ENCODE measurements at regions not wholly inside any gene's neighbourhood (a gene's known extent, or its start where the extent isn't known, plus 50 kb on each side); places are given as distances from the start of the nearest gene placed in this dataset.
A peak's percentile ranks its signal among the peaks of the same experiment; 100 is the strongest.

GRCh38 chr6:150651808-150652470, 52.3 kb downstream of the PLEKHG1 start:
- no peak for DNase-seq

DNA sequence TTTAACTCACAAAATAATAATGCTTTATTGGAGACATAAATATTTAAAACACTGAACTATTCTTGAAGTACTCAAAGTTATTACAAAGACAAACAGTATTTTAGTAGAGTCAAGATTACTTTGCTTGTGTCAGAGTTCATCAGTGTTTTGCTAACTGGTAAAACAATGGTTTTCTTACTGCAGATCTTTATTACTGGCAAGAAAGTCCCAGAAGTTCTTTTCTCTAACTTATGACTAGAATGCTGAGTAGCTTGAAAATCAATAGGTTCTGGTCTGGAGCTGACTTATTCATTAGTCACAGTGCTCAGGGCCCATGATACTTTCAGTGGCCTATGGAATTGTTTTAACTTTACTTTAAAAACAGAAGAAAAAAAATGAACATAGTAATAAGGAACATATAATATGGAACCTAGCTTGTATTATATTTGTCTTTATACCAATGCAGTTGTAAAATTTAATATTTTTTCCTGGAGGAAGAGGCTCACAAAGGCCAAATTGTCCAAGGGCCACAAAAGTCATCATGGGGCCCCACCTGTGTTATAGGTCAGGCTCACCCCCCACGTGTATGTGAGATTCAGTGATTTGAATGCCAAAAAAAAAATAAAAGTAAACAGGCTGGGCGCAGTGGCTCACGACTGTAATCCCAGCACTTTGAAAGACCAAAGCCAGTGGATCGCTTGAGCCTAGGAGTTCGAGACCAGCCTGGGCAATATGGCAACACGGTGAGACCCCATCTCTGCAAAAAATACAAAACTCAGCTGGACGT, 53.3 kb downstream of the PLEKHG1 start:
- DNase-seq = no peak

GRCh38 chr6:150654608-150655007, 54.9 kb downstream of the PLEKHG1 start:
- DNase-seq = no peak

DNA sequence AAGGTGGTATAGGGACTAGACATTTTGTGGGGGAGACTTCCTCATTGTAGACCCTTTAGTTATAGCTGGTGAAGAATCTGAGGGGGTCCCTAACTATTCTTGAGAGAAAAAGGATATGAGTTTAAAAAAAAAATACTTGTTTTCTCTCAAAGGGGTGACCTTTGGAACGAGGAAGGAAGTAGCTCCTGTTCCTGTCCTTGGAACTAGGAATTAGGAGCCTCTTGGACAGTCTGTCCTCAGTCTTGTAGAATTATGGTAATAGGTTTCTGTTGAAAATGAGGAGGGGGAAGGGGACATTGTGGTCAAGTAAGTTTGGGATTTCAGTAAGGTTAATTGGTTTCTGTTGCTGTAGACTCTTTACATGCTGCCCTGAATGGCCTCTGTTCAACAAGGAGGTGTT, 56.5 kb downstream of the PLEKHG1 start:
- DNase-seq = no peak

- no peak for DNase-seq
These were observed 58.7 kb downstream of the PLEKHG1 start for GRCh38 chr6:150658421-150658820.

DNA sequence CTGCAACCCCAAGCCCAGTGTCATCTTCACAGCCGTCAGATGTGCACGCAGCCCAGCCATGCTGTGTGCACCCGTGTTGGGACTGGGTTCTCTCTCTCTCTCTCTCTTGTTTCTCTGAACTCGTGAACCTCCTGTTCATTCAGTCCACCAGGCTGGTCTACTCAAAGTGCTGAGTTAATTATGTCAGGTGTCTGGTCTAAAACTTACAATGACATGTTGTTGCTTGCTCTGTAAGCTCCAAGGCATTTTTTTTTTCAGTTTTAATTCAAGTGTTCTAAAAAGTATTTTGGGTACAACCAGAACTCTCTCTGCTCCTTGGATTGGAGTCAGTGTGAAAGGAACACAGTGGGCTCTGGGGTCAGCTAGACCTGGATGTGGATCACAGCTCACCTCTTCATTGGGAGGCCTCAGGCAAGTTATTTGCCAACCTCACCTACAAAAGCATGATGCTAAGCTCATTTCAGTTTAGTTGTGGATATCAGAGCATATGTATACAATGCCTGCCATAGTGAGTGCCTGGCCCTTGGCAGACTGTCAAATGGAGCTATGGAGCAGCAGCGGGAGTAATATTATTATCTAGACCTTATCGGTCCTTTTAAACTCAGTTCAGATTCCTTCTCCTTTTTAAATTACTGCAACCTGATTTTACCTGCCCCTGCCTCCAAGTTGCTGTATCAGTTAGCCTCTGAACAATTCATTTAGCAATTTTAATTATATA, 59.5 kb downstream of the PLEKHG1 start:
- no peak for DNase-seq

DNA sequence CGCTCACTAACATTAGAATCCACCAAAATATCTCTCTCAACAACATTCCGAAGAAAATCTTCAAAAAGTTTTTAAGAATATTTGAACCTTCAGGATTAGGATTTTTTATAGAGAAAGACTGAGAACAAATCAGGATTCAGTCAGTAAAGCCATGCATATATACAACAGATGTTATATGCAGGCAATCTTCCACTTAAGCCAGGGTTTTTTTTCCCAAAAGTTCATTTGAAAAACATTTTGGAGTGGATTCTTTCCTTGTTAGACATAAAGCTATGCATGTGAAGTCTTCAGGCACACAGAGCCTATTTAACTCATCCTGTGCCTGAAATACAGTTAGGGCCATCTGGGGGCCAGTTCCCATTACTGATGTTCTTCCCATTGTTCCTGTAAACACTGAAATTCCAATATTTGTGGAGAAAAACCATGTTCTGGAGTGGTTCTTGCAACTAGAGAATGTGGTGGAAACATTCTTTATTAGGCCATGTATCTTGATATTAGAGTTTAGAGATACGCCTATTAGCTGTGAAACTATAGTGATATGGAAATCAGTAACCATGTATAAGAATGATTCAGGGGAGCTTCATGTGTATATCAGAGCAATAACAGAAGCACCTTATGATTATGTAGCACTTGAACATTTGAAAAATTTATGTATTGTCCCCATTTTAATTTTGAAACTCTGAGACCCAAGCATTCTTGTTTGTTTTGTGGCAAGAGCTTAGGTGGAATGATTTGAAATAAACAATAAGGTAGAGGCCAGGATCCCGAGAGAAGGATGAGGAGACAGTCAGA, 61.7 kb downstream of the PLEKHG1 start:
- no peak for DNase-seq

DNA sequence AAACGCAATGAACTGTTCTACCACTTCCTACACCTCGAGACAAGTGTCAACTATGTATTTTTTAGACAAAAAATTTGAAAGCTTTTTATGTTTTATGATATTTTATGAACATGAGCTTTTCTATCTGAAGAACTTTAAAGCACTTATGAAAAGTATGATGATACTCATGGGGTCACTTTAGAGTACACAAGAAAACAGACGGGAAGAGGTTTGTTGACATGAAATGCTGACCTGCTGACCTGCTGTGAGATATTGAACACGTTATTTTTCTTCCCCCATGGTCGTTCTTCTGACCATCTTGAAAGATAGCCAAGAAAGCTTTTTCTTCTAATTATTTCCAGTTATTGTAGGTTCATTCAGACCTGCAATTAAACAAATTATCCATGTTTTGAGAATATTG, 63.1 kb downstream of the PLEKHG1 start:
- DNase-seq = no peak

DNA sequence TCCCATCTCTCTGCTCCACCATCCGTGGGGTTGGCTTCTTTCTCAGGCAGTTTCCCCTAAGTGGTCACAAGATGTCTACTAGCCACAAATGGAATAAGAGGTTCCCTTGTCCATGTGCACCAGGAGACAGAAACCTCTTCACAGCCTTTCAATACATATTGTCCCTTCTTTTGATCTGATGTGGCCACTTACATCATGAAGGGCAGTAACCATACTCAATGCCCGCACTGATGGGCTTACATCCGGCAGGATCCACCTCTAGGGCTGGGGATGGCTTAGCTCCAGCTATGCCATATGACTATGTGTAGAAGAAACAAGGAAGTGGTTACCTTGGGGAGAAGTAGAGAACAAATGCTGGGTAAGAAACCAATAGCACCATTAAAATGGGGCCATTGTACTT, 64.4 kb downstream of the PLEKHG1 start:
- no peak for DNase-seq

- DNase-seq = no peak
These were observed 66.4 kb downstream of the PLEKHG1 start for GRCh38 chr6:150666071-150666470.

GRCh38 chr6:150667359-150667758, 67.7 kb downstream of the PLEKHG1 start:
- no peak for DNase-seq

DNA sequence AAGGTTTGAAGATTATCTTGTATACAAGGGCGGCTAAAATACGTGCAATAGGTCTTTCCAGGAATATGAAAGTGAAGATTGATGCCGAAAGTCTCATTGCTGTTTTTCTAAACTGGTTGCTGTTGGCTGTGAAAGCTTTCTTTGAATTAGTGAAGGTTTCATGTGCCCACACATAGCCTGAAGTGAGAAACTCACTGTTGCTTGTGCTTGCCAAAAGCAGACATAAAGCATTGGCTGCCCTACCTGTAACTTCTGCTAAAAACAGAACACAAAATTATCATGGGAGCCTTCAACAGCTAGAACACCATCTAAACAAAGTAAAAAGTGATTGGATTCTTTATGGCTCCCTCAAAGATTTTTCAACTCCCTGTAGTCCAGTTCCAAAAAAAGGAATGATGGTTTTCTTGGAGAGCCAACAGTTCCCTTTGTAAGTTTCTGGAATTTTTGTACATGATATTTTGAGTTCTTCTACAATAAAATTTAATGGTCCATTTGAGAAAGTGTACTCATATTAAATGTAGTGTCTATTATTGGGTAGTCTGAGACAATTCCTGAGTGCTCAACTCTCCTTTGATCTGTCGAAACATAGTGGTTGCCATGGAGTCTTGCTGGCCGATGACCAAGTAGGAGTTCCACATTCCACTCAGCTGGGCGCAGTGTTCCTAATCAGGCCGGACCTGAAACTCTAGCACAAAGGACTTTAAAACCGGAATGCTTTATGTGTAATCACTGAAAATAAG, 68.5 kb downstream of the PLEKHG1 start:
- DNase-seq = peak; percentile 44

DNA sequence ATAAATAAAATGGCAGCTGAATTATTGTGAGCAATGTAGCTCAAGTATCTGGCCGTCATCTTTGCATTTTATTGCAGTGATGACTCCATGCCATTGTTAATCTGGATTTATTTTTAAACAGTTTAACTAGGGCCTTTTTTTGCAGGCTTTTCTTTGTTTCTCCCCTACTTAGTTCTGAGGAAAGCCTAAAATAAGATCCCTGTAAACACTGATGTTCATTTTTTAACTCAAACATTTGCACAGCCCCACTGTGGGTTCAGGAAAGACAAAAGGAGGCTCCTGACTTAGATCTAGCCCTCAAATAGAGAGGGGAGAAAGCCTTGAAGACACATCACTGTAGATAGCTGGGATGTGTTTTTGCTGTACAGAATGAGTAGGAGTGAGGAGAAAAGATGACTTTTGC, 69.2 kb downstream of the PLEKHG1 start:
- no peak for DNase-seq

GRCh38 chr6:150670311-150670710, 70.6 kb downstream of the PLEKHG1 start:
- no peak for DNase-seq

DNA sequence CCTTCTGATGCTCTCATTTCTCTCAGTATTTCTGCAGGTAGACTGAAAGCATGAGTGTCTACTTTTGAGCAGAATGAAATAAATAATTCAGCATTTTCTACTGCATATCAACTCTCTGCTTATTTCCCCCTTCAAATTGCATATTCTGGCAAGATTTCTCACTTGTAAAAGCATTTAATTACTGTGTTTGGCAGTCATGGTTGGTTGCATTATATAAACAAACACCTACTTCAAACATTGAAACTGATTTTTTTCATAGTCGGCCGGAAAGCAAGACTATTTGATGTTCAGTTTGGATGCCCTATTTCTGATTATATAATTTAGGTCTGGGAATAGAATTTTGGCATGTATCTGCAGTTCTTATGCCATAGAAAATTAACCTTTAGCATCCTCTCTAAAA, 73.1 kb downstream of the PLEKHG1 start:
- DNase-seq = no peak

DNA sequence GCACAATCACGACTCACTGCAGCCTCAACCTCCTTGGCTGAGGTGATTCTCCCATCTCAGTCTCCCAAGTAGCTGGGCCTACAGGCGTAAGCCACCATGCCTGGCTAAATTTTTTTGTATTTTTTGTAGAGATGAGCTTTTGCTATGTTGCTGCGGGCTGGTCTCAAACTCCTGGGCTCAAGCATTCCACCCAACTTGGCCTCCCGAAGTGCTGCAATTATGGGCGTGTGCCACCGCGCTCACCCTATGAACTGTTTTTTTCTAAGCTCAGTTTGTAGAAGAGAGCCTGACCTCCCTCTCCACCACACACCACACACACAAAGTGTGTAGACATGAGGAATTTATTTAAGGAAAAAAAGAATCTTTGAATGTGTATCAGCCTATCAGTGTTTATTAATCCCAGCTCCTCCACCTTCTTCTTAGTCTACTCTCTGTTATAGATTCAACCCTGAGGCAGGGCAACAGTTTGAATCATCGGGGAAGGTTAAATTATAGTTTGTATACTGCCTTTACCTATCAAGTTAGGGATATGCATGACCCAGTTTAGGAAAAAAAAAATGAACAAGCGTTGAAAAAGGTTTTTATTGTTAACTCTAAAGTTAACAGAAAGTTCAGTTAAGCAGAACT, 74.1 kb downstream of the PLEKHG1 start:
- no peak for DNase-seq

- no peak for DNase-seq
These were observed 76.7 kb downstream of the PLEKHG1 start for GRCh38 chr6:150676344-150676743.

GRCh38 chr6:150676772-150677171, 77.1 kb downstream of the PLEKHG1 start:
- no peak for DNase-seq

DNA sequence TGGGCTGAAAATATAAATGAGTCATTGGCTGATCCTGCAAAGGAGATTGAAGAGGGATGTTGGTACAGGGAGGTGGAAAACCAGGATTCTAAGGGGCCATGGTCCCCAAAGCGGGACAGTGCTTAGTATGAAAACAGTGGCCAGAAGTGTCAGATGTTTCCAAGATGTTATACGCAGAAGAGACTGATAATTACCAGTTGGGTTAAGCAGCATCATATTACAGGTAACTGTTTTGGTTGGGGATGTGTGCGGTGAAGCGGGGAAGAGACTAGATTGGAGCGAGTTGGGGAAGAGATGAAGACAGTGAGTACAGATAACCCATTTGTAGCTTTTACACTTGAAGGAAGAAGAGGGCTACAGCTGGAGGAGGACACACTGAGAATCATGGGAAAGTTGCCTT, 80.8 kb downstream of the PLEKHG1 start:
- DNase-seq = no peak

GRCh38 chr6:150681578-150682395, 82.1 kb downstream of the PLEKHG1 start:
- DNase-seq = no peak

DNA sequence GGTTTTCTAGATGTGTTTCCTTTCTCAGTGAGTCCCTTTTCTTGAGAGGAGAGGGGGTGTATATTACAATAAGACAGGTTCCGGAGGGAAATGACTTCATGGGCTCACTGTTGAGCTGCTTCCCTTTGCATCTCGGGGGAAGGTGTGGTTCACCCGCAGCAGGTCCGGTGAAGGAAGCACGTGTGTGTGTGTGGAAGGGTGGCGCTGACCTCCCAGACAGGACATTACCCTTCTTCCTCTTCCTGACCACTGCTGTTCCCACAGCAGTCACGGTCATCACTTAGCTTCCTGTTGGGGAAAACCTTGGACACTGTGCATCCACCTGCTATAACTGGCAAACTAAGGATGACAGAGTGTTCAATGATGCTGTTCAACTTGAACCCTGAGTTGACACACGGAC, 83.6 kb downstream of the PLEKHG1 start:
- DNase-seq = no peak
